Neutrophil (primary cell): ENCODE measurements at regions not wholly inside any gene's neighbourhood (a gene's known extent, or its start where the extent isn't known, plus 50 kb on each side); places are given as distances from the start of the nearest gene placed in this dataset.

ENCODE experiments used
- H3K27ac ChIP-seq: fragments of 200-600 bp; sonication (generic); 2 replicates; pipeline ENCODE4 v1.5.1; 2016; ENCODE audit warnings: mild to moderate bottlenecking, moderate library complexity
- H3K27me3 ChIP-seq: fragments of 200-600 bp; sonication (generic); 2 replicates; pipeline ENCODE4 v1.6.0; 2016; ENCODE audit warnings: mild to moderate bottlenecking
- H3K36me3 ChIP-seq: fragments of 200-600 bp; sonication (generic); 2 replicates; pipeline ENCODE4 v1.5.1; 2017
- H3K4me1 ChIP-seq, 2 experiments: fragments of 200-600 bp in 1 of 2; sonication (generic) in 1 of 2; 1 replicate in 1 of 2; 2 replicates in 1 of 2; pipeline versions ENCODE4 v1.5.1 to v1.6.1; 2013 to 2016; ENCODE audit warnings: low read depth in 1 of 2, low read length in 1 of 2, mild to moderate bottlenecking in 1 of 2, moderate library complexity in 1 of 2; ENCODE audit not compliant: control insufficient read depth in 1 of 2, insufficient read depth in 1 of 2
- H3K4me3 ChIP-seq, 2 experiments: fragments of 200-600 bp in 1 of 2; sonication (generic) in 1 of 2; 1 replicate in 1 of 2; 2 replicates in 1 of 2; pipeline ENCODE4 v1.5.1; 2013 to 2016; ENCODE audit warnings: low read depth in 1 of 2, low read length in 1 of 2, mild to moderate bottlenecking in 1 of 2, moderate library complexity in 1 of 2
- H3K9me3 ChIP-seq: fragments of 200-600 bp; sonication (generic); 2 replicates; pipeline ENCODE4 v1.5.1; 2016
- CTCF ChIP-seq: fragments of 200-600 bp; sonication (generic); IDR thresholded peaks from 2 replicates; pipeline ENCODE4 v1.5.1; 2016; ENCODE audit warnings: antibody characterized with exemption

GRCh38 chr2:221353201-221353600, 218.9 kb downstream of the EPHA4 start:
- Histone ChIP-seq H3K36me3 (no peaks in the 10 kb centered on the region), H3K27ac (no peak overlapping the region), H3K9me3 (no peaks in the 10 kb centered on the region), H3K4me3 (no peak overlapping the region), H3K4me1 (no peaks in the 10 kb centered on the region), H3K27me3 (no peaks in the 10 kb centered on the region)
- no peak for TF ChIP-seq CTCF

GRCh38 chr2:221360312-221360711, 211.8 kb downstream of the EPHA4 start:
- H3K4me1 ChIP-seq, result no peaks in the 10 kb centered on the region
- H3K27me3 ChIP-seq, result no peaks in the 10 kb centered on the region
- no peaks in the 10 kb centered on the region for H3K9me3 ChIP-seq
- TF ChIP-seq CTCF, result no peak
- no peaks in the 10 kb centered on the region for H3K36me3 ChIP-seq
- H3K27ac ChIP-seq, result no peak overlapping the region
- H3K4me3 ChIP-seq, result no peak overlapping the region

- Histone ChIP-seq H3K27ac (no peak overlapping the region), H3K27me3 (no peaks in the 10 kb centered on the region), H3K36me3 (no peaks in the 10 kb centered on the region), H3K4me1 (no peaks in the 10 kb centered on the region), H3K4me3 (no peak overlapping the region), H3K9me3 (no peaks in the 10 kb centered on the region)
- no peak for TF ChIP-seq CTCF
These were observed 211.4 kb downstream of the EPHA4 start for GRCh38 chr2:221360742-221361141.

GRCh38 chr2:221361633-221362032, 210.5 kb downstream of the EPHA4 start:
- Histone ChIP-seq H3K36me3 (no peaks in the 10 kb centered on the region), H3K9me3 (no peaks in the 10 kb centered on the region), H3K27ac (no peak overlapping the region), H3K4me3 (no peak overlapping the region), H3K4me1 (no peaks in the 10 kb centered on the region), H3K27me3 (no peaks in the 10 kb centered on the region)
- no peak for TF ChIP-seq CTCF

GRCh38 chr2:221364672-221365071, 207.4 kb downstream of the EPHA4 start:
- H3K9me3 ChIP-seq, result no peaks in the 10 kb centered on the region
- no peaks in the 10 kb centered on the region for H3K36me3 ChIP-seq
- no peak overlapping the region for H3K4me3 ChIP-seq
- H3K27me3 ChIP-seq, result no peaks in the 10 kb centered on the region
- H3K4me1 ChIP-seq, result no peaks in the 10 kb centered on the region
- TF ChIP-seq CTCF, result no peak
- no peak overlapping the region for H3K27ac ChIP-seq
